PC-9 (cell line): ENCODE measurements at regions not wholly inside any gene's neighbourhood (a gene's known extent, or its start where the extent isn't known, plus 50 kb on each side); places are given as distances from the start of the nearest gene placed in this dataset.
"Not testable (repeated sequence)": the region's sequence is repeated elsewhere in the genome, so short reads cannot be mapped to it uniquely, and the experiment has no call there.

Experiments
- BruUV-seq: library from RNA; stranded (reverse); fragments of 400-500 nt; replicated peaks from 2 replicates; lab custom pipeline; 2021; lab: Mats Ljungman, UMichigan
- CTCF ChIA-PET: fragments of 300-600 bp; sonication (Branson Sonifier 250); formaldehyde crosslinking; loops from one replicate; lab custom pipeline; 2022; ENCODE audit warnings: antibody characterized with exemption; lab: Charles Lee
- POLR2A ChIA-PET: fragments of 300-600 bp; sonication (Branson Sonifier 250); formaldehyde crosslinking; loops from one replicate; lab custom pipeline; 2022; ENCODE audit warnings: antibody characterized with exemption; ENCODE audit not compliant: unreplicated experiment; lab: Charles Lee
- DNase-seq, 2 experiments: peaks; one replicate each; pipeline versions ENCODE4 v3.0.0 to v3.0.0-alpha.2; 2015 to 2022; ENCODE audit warnings: mixed read lengths in 1 of 2
- H2AFZ ChIP-seq: fragments of 200-600 bp; sonication (generic); 2 replicates; pipeline ENCODE4 v1.8.1; 2017; ENCODE audit warnings: antibody characterized with exemption
- H3F3A ChIP-seq: fragments of 200-600 bp; sonication (generic); 2 replicates; pipeline ENCODE4 v1.8.1; 2017; ENCODE audit warnings: antibody characterized with exemption, mild to moderate bottlenecking, low read depth; ENCODE audit not compliant: insufficient read depth
- H3K27ac ChIP-seq: fragments of 200-600 bp; sonication (generic); 2 replicates; pipeline ENCODE4 v1.6.1; 2016; ENCODE audit warnings: mixed run types
- H3K27me3 ChIP-seq: fragments of 200-600 bp; sonication (generic); 2 replicates; pipeline ENCODE4 v1.6.1; 2016; ENCODE audit warnings: low read depth, mixed run types; ENCODE audit not compliant: insufficient read depth
- H3K36me3 ChIP-seq: fragments of 200-600 bp; sonication (generic); 2 replicates; pipeline ENCODE4 v1.6.1; 2016; ENCODE audit warnings: low read depth, mixed run types
- H3K4me1 ChIP-seq: fragments of 200-600 bp; sonication (generic); replicated peaks from 2 replicates; pipeline ENCODE4 v1.6.1; 2016; ENCODE audit warnings: mixed run types; ENCODE audit not compliant: insufficient read depth
- H3K4me2 ChIP-seq: fragments of 200-600 bp; sonication (generic); 2 replicates; pipeline ENCODE4 v1.6.1; 2017; ENCODE audit warnings: mixed run types
- H3K4me3 ChIP-seq: fragments of 200-600 bp; sonication (generic); 2 replicates; pipeline ENCODE4 v1.6.1; 2016; ENCODE audit warnings: mixed run types
- H3K79me2 ChIP-seq: fragments of 200-600 bp; sonication (generic); 2 replicates; pipeline ENCODE4 v1.6.1; 2017; ENCODE audit warnings: low read depth, mixed run types
- H3K9me2 ChIP-seq: fragments of 200-600 bp; sonication (generic); 2 replicates; pipeline ENCODE4 v1.8.1; 2017; ENCODE audit warnings: mild to moderate bottlenecking; ENCODE audit not compliant: insufficient read depth
- H3K9me3 ChIP-seq: fragments of 200-600 bp; sonication (generic); 2 replicates; pipeline ENCODE4 v1.8.1; 2016; ENCODE audit warnings: low read depth; ENCODE audit not compliant: insufficient read depth
- H4K20me1 ChIP-seq: fragments of 200-600 bp; sonication (generic); 2 replicates; pipeline ENCODE4 v1.8.1; 2017; ENCODE audit not compliant: insufficient read depth
- CTCF ChIP-seq: fragments of 200-600 bp; sonication (generic); conservative IDR thresholded peaks from 2 replicates; pipeline ENCODE4 v1.6.1; 2017; ENCODE audit warnings: mixed run types, antibody characterized with exemption, mild to moderate bottlenecking, moderate library complexity
- EZH2 ChIP-seq: fragments of 200-600 bp; sonication (generic); IDR thresholded peaks from 2 replicates; pipeline ENCODE4 v1.8.0; 2017; ENCODE audit warnings: antibody characterized with exemption, low read depth
- intact Hi-C: fragments of 100-400 bp; cut with micrococcal nuclease; formaldehyde crosslinking; loops from one replicate; pipeline ENCODE4 v1.10.0; 2022; ENCODE audit not compliant: unreplicated experiment

DNA sequence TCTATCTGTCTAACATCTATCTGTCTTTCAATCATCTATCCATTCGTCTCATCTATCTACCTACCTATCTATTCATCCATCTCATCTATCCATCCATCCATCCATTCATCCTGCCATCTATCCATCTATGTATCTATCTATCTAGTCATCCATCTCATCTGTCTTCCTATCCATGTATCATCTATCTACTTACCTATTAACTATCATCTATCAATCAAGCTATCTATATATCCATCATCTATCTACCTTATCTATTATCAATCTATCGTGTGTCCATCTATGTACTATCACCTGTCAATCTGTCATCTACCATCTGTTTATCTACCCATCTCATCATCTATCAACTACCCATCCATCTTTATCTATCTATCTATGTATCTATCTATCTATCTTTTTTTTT, 217.7 kb downstream of the CRLF2 start:
- H3K4me3 ChIP-seq = no peak overlapping the region
- no peaks in the 10 kb centered on the region for H3K79me2 ChIP-seq
- peaks cover 15% of the 10 kb centered on the region for H3K27me3 ChIP-seq
- H3K36me3 ChIP-seq = no peaks in the 10 kb centered on the region
- no peaks in the 10 kb centered on the region for H4K20me1 ChIP-seq
- no peaks in the 10 kb centered on the region for H3K9me3 ChIP-seq
- no peak overlapping the region for H3K27ac ChIP-seq
- no peak overlapping the region for H2AFZ ChIP-seq
- H3K4me1 ChIP-seq = no peaks in the 10 kb centered on the region
- no TSS peak for BruUV-seq
- DNase-seq = no peak
- ChIA-PET CTCF (no interaction called here), POLR2A (no interaction called here)
- no peak overlapping the region for H3K4me2 ChIP-seq
- no peaks in the 10 kb centered on the region for H3F3A ChIP-seq
- TF ChIP-seq EZH2 (no peak), CTCF (no peak)
- H3K9me2 ChIP-seq = no peaks in the 10 kb centered on the region
- intact Hi-C loops = no loop called here

GRCh38 chrX:989959-990510, 222.4 kb downstream of the CRLF2 start:
- POLR2A ChIA-PET = no interaction called here
- no peak for DNase-seq
- TF ChIP-seq EZH2 (no peak), CTCF (no peak)

DNA sequence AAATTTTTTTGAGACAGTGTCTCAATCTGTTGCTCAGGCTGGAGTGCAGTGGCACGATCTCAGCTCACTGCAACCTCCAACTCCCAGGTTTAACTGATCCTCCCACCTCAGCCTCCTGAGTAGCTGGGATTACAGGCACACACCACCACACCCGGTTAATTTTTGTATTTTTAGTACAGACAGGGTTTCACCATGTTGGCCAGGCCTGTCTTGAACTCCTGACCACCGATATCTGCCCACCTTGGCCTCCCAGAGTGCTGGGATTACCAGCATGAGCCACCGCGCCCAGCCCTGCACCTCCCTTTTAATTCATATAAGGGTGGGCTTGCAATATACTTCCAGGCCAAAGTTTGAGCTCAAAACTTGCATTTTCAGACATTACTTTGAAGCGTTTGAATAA, 223.9 kb downstream of the CRLF2 start:
- POLR2A ChIA-PET, CTCF ChIA-PET, H3F3A ChIP-seq, H3K9me3 ChIP-seq, H3K4me2 ChIP-seq, DNase-seq, H4K20me1 ChIP-seq, H3K4me3 ChIP-seq, H3K27ac ChIP-seq, intact Hi-C loops, H3K4me1 ChIP-seq, H3K9me2 ChIP-seq, H3K36me3 ChIP-seq, BruUV-seq, H3K79me2 ChIP-seq, H2AFZ ChIP-seq: not testable (repeated sequence)
- peaks cover 31% of the 10 kb centered on the region; the same call in 1 of the 2 replicates for H3K27me3 ChIP-seq

More at GRCh38 chrX:989959-990510, 222.4 kb downstream of the CRLF2 start:
- Histone ChIP-seq H3K36me3 (no peaks in the 10 kb centered on the region), H3K4me2 (no peak overlapping the region), H3K4me1 (no peaks in the 10 kb centered on the region), H3K9me2 (no peaks in the 10 kb centered on the region), H3F3A (no peaks in the 10 kb centered on the region), H3K4me3 (no peak overlapping the region), H3K27me3 (peaks cover 30% of the 10 kb centered on the region), H4K20me1 (no peaks in the 10 kb centered on the region), H3K9me3 (no peaks in the 10 kb centered on the region), H2AFZ (no peak overlapping the region), H3K79me2 (no peaks in the 10 kb centered on the region), H3K27ac (no peak overlapping the region)
- intact Hi-C loops = no loop called here
- BruUV-seq = no TSS peak
- CTCF ChIA-PET = no interaction called here
